IMR-90 (cell line): ENCODE measurements at regions not wholly inside any gene's neighbourhood (a gene's known extent, or its start where the extent isn't known, plus 50 kb on each side); places are given as distances from the start of the nearest gene placed in this dataset.

Source experiments
- ATAC-seq: fragments of 200-7000 bp; cut with Tn5 transposase; 2 replicates; pipeline ENCODE4 v1.9.1; 2020; ENCODE audit warnings: low read depth, mild to moderate bottlenecking, moderate library complexity
- BruUV-seq: library from RNA; stranded (reverse); fragments of 400-500 nt; replicated peaks from 2 replicates; lab custom pipeline; 2021; lab: Mats Ljungman, UMichigan
- CTCF ChIA-PET: fragments of 300-600 bp; formaldehyde crosslinking; extraction: SDS; loops from one replicate; lab custom pipeline; 2021; ENCODE audit warnings: antibody characterized with exemption; lab: Yijun Ruan, JAX
- POLR2A ChIA-PET: fragments of 300-600 bp; sonication (Branson Sonifier 250); formaldehyde crosslinking; loops from one replicate; lab custom pipeline; 2022; ENCODE audit warnings: antibody characterized with exemption; ENCODE audit not compliant: unreplicated experiment; lab: Charles Lee
- DNase-seq: peaks from one replicate; pipeline ENCODE4 v3.0.0; 2013
- H2AFZ ChIP-seq: replicated peaks from 2 replicates; pipeline ENCODE3; 2013; ENCODE audit warnings: low read length, mild to moderate bottlenecking; ENCODE audit not compliant: poor library complexity
- H2AK5ac ChIP-seq: 2 replicates; pipeline ENCODE4 v1.6.1; 2013; ENCODE audit warnings: low read depth, low read length, inconsistent platforms
- H2AK9ac ChIP-seq: replicated peaks from 2 replicates; pipeline ENCODE3; 2013; ENCODE audit warnings: mild to moderate bottlenecking, low read depth, low read length, moderate library complexity; ENCODE audit not compliant: poor library complexity
- H2BK120ac ChIP-seq: 2 replicates; pipeline ENCODE4 v1.6.1; 2013; ENCODE audit warnings: low read depth, low read length, inconsistent platforms
- H2BK15ac ChIP-seq: 3 replicates; pipeline ENCODE4 v1.6.1; 2013; ENCODE audit warnings: low read depth, low read length, inconsistent platforms
- H2BK20ac ChIP-seq: 2 replicates; pipeline ENCODE4 v1.6.1; 2013; ENCODE audit warnings: low read depth, mild to moderate bottlenecking, inconsistent platforms, low read length, moderate library complexity
- H2BK5ac ChIP-seq: 2 replicates; pipeline ENCODE4 v1.6.1; 2013; ENCODE audit warnings: mild to moderate bottlenecking, low read depth, low read length, inconsistent platforms; ENCODE audit not compliant: poor library complexity, severe bottlenecking
- H3K14ac ChIP-seq: replicated peaks from 2 replicates; pipeline ENCODE4 v1.6.1; 2013; ENCODE audit warnings: low read depth, low read length, inconsistent platforms
- H3K18ac ChIP-seq: 2 replicates; pipeline ENCODE4 v1.6.1; 2013; ENCODE audit warnings: low read depth, low read length, control low read depth
- H3K23ac ChIP-seq: 2 replicates; pipeline ENCODE4 v1.6.1; 2013; ENCODE audit warnings: low read depth, low read length, inconsistent platforms
- H3K27ac ChIP-seq: 2 replicates; pipeline ENCODE4 v1.5.1; 2013; ENCODE audit warnings: mild to moderate bottlenecking, control low read depth, low read length; ENCODE audit not compliant: insufficient read depth
- H3K27me3 ChIP-seq: 2 replicates; pipeline ENCODE4 v1.6.1; 2013; ENCODE audit warnings: low read length; ENCODE audit not compliant: control insufficient read depth, insufficient read depth
- H3K36me3 ChIP-seq: 2 replicates; pipeline ENCODE4 v1.6.1; 2013; ENCODE audit warnings: low read length, mixed read lengths; ENCODE audit not compliant: control insufficient read depth, insufficient read depth
- H3K4ac ChIP-seq: 2 replicates; pipeline ENCODE4 v1.6.1; 2013; ENCODE audit warnings: low read depth, low read length, inconsistent platforms
- H3K4me1 ChIP-seq: 2 replicates; pipeline ENCODE4 v1.6.1; 2013; ENCODE audit warnings: low read length, mixed read lengths; ENCODE audit not compliant: control insufficient read depth, insufficient read depth
- H3K4me2 ChIP-seq: 2 replicates; pipeline ENCODE4 v1.6.1; 2013; ENCODE audit warnings: low read depth, mild to moderate bottlenecking, control low read depth, low read length, moderate library complexity
- H3K4me3 ChIP-seq: 2 replicates; pipeline ENCODE4 v1.5.1; 2013; ENCODE audit warnings: low read depth, mild to moderate bottlenecking, control low read depth, low read length, moderate library complexity; ENCODE audit not compliant: insufficient read depth
- H3K56ac ChIP-seq: 2 replicates; pipeline ENCODE4 v1.6.1; 2013; ENCODE audit warnings: low read length, inconsistent platforms; ENCODE audit not compliant: insufficient read depth; ENCODE audit errors: extremely low read depth
- H3K79me1 ChIP-seq, 2 experiments: 2 replicates each; pipeline ENCODE4 v1.6.1; 2013; ENCODE audit warnings: low read length in 2 of 2, inconsistent platforms in 1 of 2, low read depth in 1 of 2
- H3K9ac ChIP-seq: 2 replicates; pipeline ENCODE4 v1.6.1; 2013; ENCODE audit warnings: low read depth, low read length, control low read depth
- H3K9me1 ChIP-seq: 2 replicates; pipeline ENCODE4 v1.6.1; 2013; ENCODE audit warnings: low read length, inconsistent platforms; ENCODE audit not compliant: insufficient read depth
- H3K9me3 ChIP-seq: 2 replicates; pipeline ENCODE4 v1.6.1; 2013; ENCODE audit warnings: low read length; ENCODE audit not compliant: control insufficient read depth, insufficient read depth
- H4K20me1 ChIP-seq: 2 replicates; pipeline ENCODE4 v1.6.1; 2013; ENCODE audit warnings: low read length, inconsistent platforms; ENCODE audit not compliant: insufficient read depth
- H4K5ac ChIP-seq: 2 replicates; pipeline ENCODE4 v1.6.1; 2013; ENCODE audit warnings: mild to moderate bottlenecking, low read depth, low read length, control low read depth
- H4K8ac ChIP-seq, 2 experiments: 2 replicates each; pipeline ENCODE4 v1.6.1; 2013; ENCODE audit warnings: low read depth in 2 of 2, low read length in 2 of 2, control low read depth in 1 of 2, inconsistent platforms in 1 of 2
- H4K91ac ChIP-seq: 2 replicates; pipeline ENCODE4 v1.6.1; 2013; ENCODE audit warnings: low read depth, low read length, inconsistent platforms; ENCODE audit not compliant: insufficient read depth
- CEBPB ChIP-seq: IDR thresholded peaks from 2 replicates; pipeline ENCODE4 v1.6.1; 2012; ENCODE audit warnings: low read depth, low read length, improper control_type of control experiment
- CHD1 ChIP-seq: IDR thresholded peaks from 2 replicates; pipeline ENCODE4 v1.6.1; 2012; ENCODE audit warnings: low read depth, low read length, improper control_type of control experiment
- ELK1 ChIP-seq: fragments of 150-350 bp; IDR thresholded peaks from 2 replicates; pipeline ENCODE4 v1.6.1; 2016; ENCODE audit warnings: low read depth, mild to moderate bottlenecking, low read length, moderate library complexity, borderline replicate concordance
- MXI1 ChIP-seq: IDR thresholded peaks from 2 replicates; pipeline ENCODE4 v1.6.1; 2012; ENCODE audit warnings: low read depth, mild to moderate bottlenecking, low read length, moderate library complexity, borderline replicate concordance
- POLR2A ChIP-seq: IDR thresholded peaks from 2 replicates; pipeline ENCODE4 v1.6.1; 2012; ENCODE audit warnings: mild to moderate bottlenecking, low read depth, low read length
- RAD21 ChIP-seq: IDR thresholded peaks from 2 replicates; pipeline ENCODE4 v1.6.1; 2012; ENCODE audit warnings: low read length, improper control_type of control experiment
- RFX5 ChIP-seq: IDR thresholded peaks from 2 replicates; pipeline ENCODE4 v1.8.0; 2012; ENCODE audit warnings: low read depth, mild to moderate bottlenecking, low read length, moderate library complexity
- USF2 ChIP-seq: fragments of 150-350 bp; IDR thresholded peaks from 2 replicates; pipeline ENCODE4 v1.6.1; 2017; ENCODE audit warnings: mild to moderate bottlenecking, antibody characterized with exemption, low read length, low read depth
- WGBS, 2 experiments: methylation state at CpG; one replicate each; pipeline versions ENCODE4 v1.1.5 to v1.1.7; 2013; ENCODE audit warnings: missing lambda C conversion rate in 2 of 2; ENCODE audit not compliant: insufficient read length in 1 of 2; ENCODE audit errors: extremely low coverage in 2 of 2; 5-methylcytosine and 5-hydroxymethylcytosine counted together
- dilution Hi-C: fragments of 300-500 bp; cut with HindIII; formaldehyde crosslinking; loops from one replicate; pipeline ENCODE4 v1.14.3; 2018; ENCODE audit warnings: low sequenced_read_pairs; ENCODE audit not compliant: unreplicated experiment
- in situ Hi-C: fragments of 300-500 bp; cut with MboI; formaldehyde crosslinking; loops from 3 replicates; pipeline ENCODE4 v1.14.3; 2019; ENCODE audit warnings: low sequenced_read_pairs, inconsistent platforms, mixed read lengths
- intact Hi-C: fragments of 100-400 bp; cut with micrococcal nuclease; formaldehyde crosslinking; loops from 2 replicates; pipeline ENCODE4 v1.10.0; 2022

GRCh38 chr3:106587551-106587950, 718.7 kb upstream of the CBLB start:
- DNase-seq (no peak), ATAC-seq (no peak)
- dilution Hi-C loops (no loop called here), in situ Hi-C loops (no loop called here), intact Hi-C loops (no loop called here)
- BruUV-seq: no TSS peak
- no peaks in the 10 kb centered on the region for H3K9me1 ChIP-seq
- no peak overlapping the region for H4K91ac ChIP-seq
- no peak overlapping the region for H2BK20ac ChIP-seq
- H3K56ac ChIP-seq: no peak overlapping the region
- no peak overlapping the region for H4K5ac ChIP-seq
- no peak overlapping the region for H2BK120ac ChIP-seq
- ChIA-PET CTCF (no interaction called here), POLR2A (no interaction called here)
- no peaks in the 10 kb centered on the region for H3K36me3 ChIP-seq
- no peak overlapping the region for H3K9ac ChIP-seq
- no peaks in the 10 kb centered on the region for H3K27me3 ChIP-seq
- H3K9me3 ChIP-seq: no peaks in the 10 kb centered on the region
- no peak overlapping the region for H2AK5ac ChIP-seq
- no peak overlapping the region for H2AFZ ChIP-seq
- H3K4me1 ChIP-seq: no peaks in the 10 kb centered on the region
- no peak overlapping the region for H2BK15ac ChIP-seq
- no peaks in the 10 kb centered on the region for H4K20me1 ChIP-seq
- H3K4me2 ChIP-seq: no peak overlapping the region
- no peak overlapping the region for H3K27ac ChIP-seq
- no peak overlapping the region for H3K18ac ChIP-seq
- no peak overlapping the region for H3K4ac ChIP-seq
- TF ChIP-seq RFX5 (no peak), USF2 (no peak), CHD1 (no peak), ELK1 (no peak), RAD21 (no peak), POLR2A (no peak), CEBPB (peak; percentile 59), MXI1 (no peak)
- H3K4me3 ChIP-seq: no peak overlapping the region
- H2BK5ac ChIP-seq: no peak overlapping the region
- H3K14ac ChIP-seq: no peak overlapping the region
- H3K79me1 ChIP-seq: no peaks in the 10 kb centered on the region
- H4K8ac ChIP-seq: no peak overlapping the region
- H2AK9ac ChIP-seq: no peak overlapping the region
- no peak overlapping the region for H3K23ac ChIP-seq
- WGBS, 2 experiments: no CpG with 5 or more reads among the region's 6 CpGs
